ENCODE measurements at regions not wholly inside any gene's neighbourhood (a gene's known extent, or its start where the extent isn't known, plus 50 kb on each side); places are given as distances from the start of the nearest gene placed in this dataset.
A peak's percentile ranks its signal among the peaks of the same experiment; 100 is the strongest.

- TF ChIP-seq, protein P1, sequence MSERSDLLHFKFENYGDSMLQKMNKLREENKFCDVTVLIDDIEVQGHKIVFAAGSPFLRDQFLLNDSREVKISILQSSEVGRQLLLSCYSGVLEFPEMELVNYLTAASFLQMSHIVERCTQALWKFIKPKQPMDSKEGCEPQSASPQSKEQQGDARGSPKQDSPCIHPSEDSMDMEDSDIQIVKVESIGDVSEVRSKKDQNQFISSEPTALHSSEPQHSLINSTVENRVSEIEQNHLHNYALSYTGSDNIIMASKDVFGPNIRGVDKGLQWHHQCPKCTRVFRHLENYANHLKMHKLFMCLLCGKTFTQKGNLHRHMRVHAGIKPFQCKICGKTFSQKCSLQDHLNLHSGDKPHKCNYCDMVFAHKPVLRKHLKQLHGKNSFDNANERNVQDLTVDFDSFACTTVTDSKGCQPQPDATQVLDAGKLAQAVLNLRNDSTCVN (CRISPR knock-in tag; IDR thresholded peaks at IDR 0.05; ENCODE audit: borderline replicate concordance) = no peak
- TF ChIP-seq ZNF224 (CRISPR knock-in tag; IDR thresholded peaks at IDR 0.05) = no peak
These were observed 120.0 kb upstream of the TMTC4 start (continued) for GRCh38 chr13:100794575-100794974.

- peaks cover 0 to 7% of the 10 kb centered on the region in 2 experiments; a peak in 2 of 5 replicates for H3K27me3 ChIP-seq (ENCODE audit: control insufficient read depth in 1 of 2, insufficient read depth in 2 of 2, low read length in 2 of 2)
- H3K4me1 ChIP-seq (ENCODE audit: insufficient read depth, low read length) = peaks cover 16% of the 10 kb centered on the region
- 7% methylated on average over 1 of the region's 1 CpG for WGBS (ENCODE audit: low lambda C conversion rate)
- H2AFZ ChIP-seq (ENCODE audit: low read length) = no peak overlapping the region
- no peak for ATAC-seq
- peaks cover 5% of the 10 kb centered on the region for H3K9me3 ChIP-seq (ENCODE audit: low read length)
- H3K4me3 ChIP-seq (replicated peaks in 1 of 3; ENCODE audit: insufficient read depth in 1 of 3, low read depth in 2 of 3, low read length in 3 of 3) = no peak overlapping the region
- CTCF ChIA-PET (ENCODE audit: low intra/inter-chr PET ratio, low total read pairs) = no interaction called here
- DNase-seq (ENCODE audit: low spot score) = no peak
- H3K27ac ChIP-seq (ENCODE audit: extremely low read length, insufficient read depth, low read length) = no peak overlapping the region
- peak; percentile 70 for TF ChIP-seq ATF7 (IDR thresholded peaks at IDR 0.05)
- TF ChIP-seq ATF7 (CRISPR knock-in tag; IDR thresholded peaks at IDR 0.05) = no peak
- no peak for TF ChIP-seq MAFK (conservative IDR thresholded peaks at IDR 0.05 in 1 of 2, IDR thresholded peaks at IDR 0.05 in 1 of 2; ENCODE audit: low read length in 2 of 2)
- no peaks in the 10 kb centered on the region for H4K20me1 ChIP-seq (ENCODE audit: insufficient read depth, low read length)
- in situ Hi-C loops (cut with HindIII; ENCODE audit: extremely low pct_ligation_motif_present, low pct_unique_long_range_greater_than_20kb) (no loop called here), intact Hi-C loops (cut with micrococcal nuclease; ENCODE audit: unreplicated experiment) (no loop called here)
- BruUV-seq (replicated peaks) = no TSS peak
- H3K4me2 ChIP-seq (ENCODE audit: low read depth, low read length) = no peak overlapping the region
- no peaks in the 10 kb centered on the region for H3K79me2 ChIP-seq (ENCODE audit: insufficient read depth, low read length)
- no peaks in the 10 kb centered on the region for H3K36me3 ChIP-seq (replicated peaks in 1 of 2; ENCODE audit: control insufficient read depth in 1 of 2, insufficient read depth in 2 of 2, low read length in 2 of 2)
- FAIRE-seq = no peak
- POLR2A ChIA-PET = no interaction called here
- H3K9ac ChIP-seq (ENCODE audit: insufficient read depth, low read depth, low read length) = no peak overlapping the region
These were observed 115.8 kb upstream of the TMTC4 start for GRCh38 chr13:100790405-100790804.

DNA sequence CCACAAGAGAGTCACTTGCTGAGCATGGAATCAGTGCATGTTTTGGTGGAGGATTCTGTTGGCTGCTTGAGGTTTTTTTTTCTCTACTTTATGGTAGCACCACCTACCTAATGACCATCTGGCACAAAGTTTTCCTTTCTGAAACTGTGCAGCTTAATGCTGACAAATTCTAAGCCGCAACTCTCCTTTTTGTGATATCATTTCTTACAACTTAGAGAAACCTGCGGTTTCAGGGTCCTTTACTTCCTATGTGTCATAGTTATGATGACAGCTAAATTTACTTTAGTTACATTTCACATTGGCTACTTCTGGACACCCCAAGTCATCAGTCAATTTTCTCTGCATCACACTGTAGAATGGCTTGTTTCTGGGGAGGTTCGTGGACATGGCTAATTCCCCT is 115.4 kb upstream of the TMTC4 start:
- Histone ChIP-seq H3K4me1 (ENCODE audit: insufficient read depth, low read length) (peaks cover 16% of the 10 kb centered on the region), H2AFZ (ENCODE audit: low read length) (no peak overlapping the region), H3K4me2 (ENCODE audit: low read depth, low read length) (peak overlapping the region; percentile 49), H3K79me2 (ENCODE audit: insufficient read depth, low read length) (no peaks in the 10 kb centered on the region), H3K9ac (ENCODE audit: insufficient read depth, low read depth, low read length) (no peak overlapping the region), H3K36me3 (replicated peaks in 1 of 2; ENCODE audit: control insufficient read depth in 1 of 2, insufficient read depth in 2 of 2, low read length in 2 of 2) (no peaks in the 10 kb centered on the region), H3K27me3 (ENCODE audit: control insufficient read depth in 1 of 2, insufficient read depth in 2 of 2, low read length in 2 of 2) (peaks cover 0 to 7% of the 10 kb centered on the region in 2 experiments; a peak in 2 of 5 replicates), H3K27ac (ENCODE audit: extremely low read length, insufficient read depth, low read length) (no peak overlapping the region), H3K4me3 (replicated peaks in 1 of 3; ENCODE audit: insufficient read depth in 1 of 3, low read depth in 2 of 3, low read length in 3 of 3) (no peak overlapping the region), H3K9me3 (ENCODE audit: low read length) (peaks cover 5% of the 10 kb centered on the region), H4K20me1 (ENCODE audit: insufficient read depth, low read length) (no peaks in the 10 kb centered on the region)
- no peak for ATAC-seq
- in situ Hi-C loops (cut with HindIII; ENCODE audit: extremely low pct_ligation_motif_present, low pct_unique_long_range_greater_than_20kb) (no loop called here), intact Hi-C loops (cut with micrococcal nuclease; ENCODE audit: unreplicated experiment) (no loop called here)
- no peak for TF ChIP-seq GATA4 (IDR thresholded peaks at IDR 0.05; ENCODE audit: borderline replicate concordance, low read depth)
- TF ChIP-seq FOXO1 (CRISPR knock-in tag; IDR thresholded peaks at IDR 0.05) = no peak
- TF ChIP-seq AGO1 (IDR thresholded peaks at IDR 0.05; ENCODE audit: low read depth, low read length, poor library complexity, severe bottlenecking) = no peak
- no peak for TF ChIP-seq JDP2 (CRISPR knock-in tag; IDR thresholded peaks at IDR 0.05; ENCODE audit: borderline replicate concordance)
- TF ChIP-seq ZFP62 (CRISPR knock-in tag; IDR thresholded peaks at IDR 0.05) = no peak
- no peak for TF ChIP-seq POLR2G (IDR thresholded peaks at IDR 0.05; ENCODE audit: low read depth, low read length)
- 47% methylated on average over 3 of the region's 3 CpGs for WGBS (ENCODE audit: low lambda C conversion rate)
- no peak for DNase-seq (ENCODE audit: low spot score)
- no peak for FAIRE-seq
- CTCF ChIA-PET (ENCODE audit: low intra/inter-chr PET ratio, low total read pairs) = no interaction called here
- no TSS peak for BruUV-seq (replicated peaks)
- POLR2A ChIA-PET = no interaction called here
